NCI-H1048 (cell line): ENCODE measurements at regions not wholly inside any gene's neighbourhood (a gene's known extent, or its start where the extent isn't known, plus 50 kb on each side); places are given as distances from the start of the nearest gene placed in this dataset.

Source experiments
- DNase-seq: peaks from one replicate; lab custom pipeline; 2025; lab: John Stamatoyannopoulos, UW

- DNase-seq: no peak
These were observed 49.9 kb upstream of the ATP2B2 start for GRCh38 chr3:10555263-10555662.

DNA sequence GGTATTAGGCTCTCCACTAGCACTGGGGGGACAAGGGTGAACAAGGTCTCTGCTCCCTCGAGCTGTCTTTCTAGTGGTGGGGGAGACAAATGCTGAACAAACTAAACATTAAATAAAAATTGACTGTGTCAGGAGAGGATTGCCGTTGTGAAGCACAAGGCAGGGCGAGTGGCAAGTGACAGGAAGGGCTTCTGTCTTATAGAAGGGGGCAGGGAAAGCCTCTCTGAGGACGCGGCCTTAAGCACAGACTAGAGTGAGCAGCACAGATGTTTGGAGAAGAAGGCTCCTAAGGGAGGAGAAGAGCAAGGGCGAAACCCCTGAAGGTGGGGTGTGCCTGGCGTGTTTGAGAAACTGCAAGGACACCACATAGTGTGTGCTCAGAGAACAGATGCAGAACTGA, 50.9 kb upstream of the ATP2B2 start:
- no peak for DNase-seq

- no peak for DNase-seq
These were observed 51.9 kb upstream of the ATP2B2 start for GRCh38 chr3:10557250-10557649.

- DNase-seq: no peak
These were observed 52.5 kb upstream of the ATP2B2 start for GRCh38 chr3:10557781-10558373.

DNA sequence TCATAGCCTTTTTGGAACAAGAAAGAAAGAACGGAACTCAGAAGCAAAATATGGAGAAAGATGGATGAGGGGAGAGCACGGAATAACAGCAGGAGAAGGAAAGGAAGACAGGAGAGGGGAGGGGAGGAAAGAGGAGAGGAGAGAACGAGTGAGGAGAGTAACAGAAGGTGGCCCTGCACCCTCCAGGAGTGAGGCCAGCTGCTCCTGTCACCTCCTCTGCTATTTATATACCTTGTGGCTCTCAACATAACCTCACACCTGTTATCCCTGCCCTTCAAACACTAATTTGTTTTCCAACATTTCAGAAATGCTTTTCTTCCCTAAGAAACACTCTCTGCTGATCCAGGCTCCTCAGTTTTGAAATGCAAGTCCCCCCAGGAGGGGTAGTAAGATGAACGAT, 53.4 kb upstream of the ATP2B2 start:
- no peak for DNase-seq

GRCh38 chr3:10560060-10560861, 54.9 kb upstream of the ATP2B2 start:
- no peak for DNase-seq

DNA sequence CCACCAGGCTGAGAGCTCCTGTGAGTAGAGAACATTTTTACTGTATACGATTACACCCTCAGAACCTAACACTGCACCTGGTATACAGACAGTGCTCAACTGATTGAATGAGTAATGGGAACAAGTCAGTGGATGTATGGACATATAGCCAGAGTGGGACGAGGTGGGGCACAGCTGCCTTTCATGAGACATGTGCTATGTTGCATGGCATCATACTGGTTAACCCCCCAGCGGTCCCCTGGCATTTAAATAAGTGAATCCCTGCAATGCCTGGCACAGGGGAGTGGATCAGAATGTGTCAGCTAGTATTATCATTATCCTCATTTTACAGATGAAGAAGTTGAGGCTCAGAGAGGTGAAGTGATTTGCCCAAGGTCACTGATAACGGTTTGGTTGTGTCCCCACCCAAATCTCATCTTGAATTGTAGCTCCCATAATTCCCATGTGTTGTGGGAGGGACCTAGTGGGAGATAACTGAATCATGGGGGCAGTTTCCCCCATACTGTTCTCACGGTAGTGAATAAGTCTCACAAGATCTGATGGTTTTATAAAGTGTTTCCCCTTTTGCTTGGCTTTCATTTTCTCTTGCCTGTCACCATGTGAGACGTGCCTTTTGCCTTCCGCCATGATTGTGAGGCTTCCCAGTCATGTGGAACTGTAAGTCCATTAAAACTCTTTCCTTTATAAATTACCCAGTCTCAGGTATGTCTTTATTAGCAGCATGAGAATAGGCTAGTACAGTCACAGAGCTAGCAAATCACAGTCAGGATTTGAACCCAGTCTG, 56.0 kb upstream of the ATP2B2 start:
- no peak for DNase-seq

DNA sequence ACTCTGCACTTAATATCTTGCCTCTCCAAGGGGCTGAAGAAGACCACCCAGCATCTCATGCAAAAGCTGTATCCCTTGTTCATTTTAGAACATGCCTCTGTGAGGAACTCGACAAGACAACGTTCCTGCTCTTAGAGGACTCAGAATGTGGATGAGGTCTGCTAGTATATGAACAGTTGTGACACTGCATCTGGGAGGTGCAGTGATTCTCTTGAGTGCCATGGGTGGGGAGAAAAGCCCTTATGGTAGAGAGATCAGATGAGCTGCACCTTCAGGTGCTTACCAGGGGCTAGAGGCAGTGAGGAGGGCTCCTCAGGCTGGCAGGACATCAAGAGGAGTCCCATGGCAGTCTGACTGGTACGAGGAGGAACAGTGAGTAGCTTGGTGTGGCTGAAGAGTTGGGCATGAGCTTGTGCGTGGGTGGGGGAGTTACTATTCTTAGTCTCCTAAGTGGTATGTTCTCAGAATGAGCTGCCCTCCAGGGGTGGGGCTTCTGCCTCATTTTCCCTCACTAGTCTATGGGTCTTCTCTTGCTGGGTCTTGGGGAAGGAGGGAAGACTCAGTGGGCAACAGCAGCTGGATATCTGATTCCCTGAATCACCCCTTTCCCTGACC, 56.7 kb upstream of the ATP2B2 start:
- no peak for DNase-seq

DNA sequence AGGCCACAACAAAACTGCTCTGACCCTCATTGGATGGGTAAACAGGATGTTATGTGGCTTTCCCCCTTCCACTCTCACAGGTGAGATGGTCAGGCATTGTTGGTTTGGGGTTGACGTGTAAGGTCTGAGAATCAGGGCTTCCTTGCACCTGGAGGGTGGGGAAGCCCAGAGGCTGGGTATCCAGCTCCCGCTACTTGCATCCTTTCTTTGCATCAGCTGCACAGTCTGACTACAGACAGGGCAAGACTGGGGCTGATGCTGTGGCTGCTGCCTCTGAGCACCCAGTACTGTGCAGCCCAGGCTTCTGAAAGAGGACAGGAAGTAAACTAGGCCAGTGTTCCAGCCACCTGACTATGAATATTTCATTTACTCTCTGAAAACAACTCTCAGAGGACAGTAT, 58.0 kb upstream of the ATP2B2 start:
- DNase-seq: no peak

- no peak for DNase-seq
These were observed 60.4 kb upstream of the ATP2B2 start for GRCh38 chr3:10565814-10566213.

GRCh38 chr3:10566451-10566850, 61.1 kb upstream of the ATP2B2 start:
- no peak for DNase-seq

GRCh38 chr3:10568549-10568948, 63.2 kb upstream of the ATP2B2 start:
- DNase-seq: no peak

GRCh38 chr3:10570196-10570946, 65.0 kb upstream of the ATP2B2 start:
- no peak for DNase-seq

DNA sequence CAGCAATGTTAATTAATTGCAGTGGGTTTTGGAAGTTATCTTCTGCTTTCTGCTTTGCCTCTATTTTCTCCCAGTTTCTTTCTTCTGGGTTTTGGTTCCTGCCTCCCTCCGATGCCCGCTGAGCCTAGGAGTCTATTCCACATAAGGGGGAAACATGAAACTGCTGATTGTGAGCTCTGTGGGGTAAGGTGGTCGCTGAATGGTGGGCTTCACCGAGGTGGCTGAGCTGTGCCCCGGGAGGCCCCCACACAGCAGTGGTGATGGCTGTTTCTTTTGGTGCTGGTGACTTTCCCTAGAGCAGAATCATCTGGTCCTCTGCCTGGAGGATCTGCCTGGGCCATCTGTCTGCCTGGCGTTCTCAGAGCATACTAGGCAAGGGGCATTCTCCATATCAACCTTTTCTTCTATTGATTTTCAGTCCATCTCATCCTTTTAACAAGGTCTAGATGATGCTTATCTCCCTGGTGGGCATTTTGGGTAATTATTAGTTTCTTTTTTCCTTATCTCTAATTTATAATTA, 68.8 kb upstream of the ATP2B2 start:
- DNase-seq: no peak

DNA sequence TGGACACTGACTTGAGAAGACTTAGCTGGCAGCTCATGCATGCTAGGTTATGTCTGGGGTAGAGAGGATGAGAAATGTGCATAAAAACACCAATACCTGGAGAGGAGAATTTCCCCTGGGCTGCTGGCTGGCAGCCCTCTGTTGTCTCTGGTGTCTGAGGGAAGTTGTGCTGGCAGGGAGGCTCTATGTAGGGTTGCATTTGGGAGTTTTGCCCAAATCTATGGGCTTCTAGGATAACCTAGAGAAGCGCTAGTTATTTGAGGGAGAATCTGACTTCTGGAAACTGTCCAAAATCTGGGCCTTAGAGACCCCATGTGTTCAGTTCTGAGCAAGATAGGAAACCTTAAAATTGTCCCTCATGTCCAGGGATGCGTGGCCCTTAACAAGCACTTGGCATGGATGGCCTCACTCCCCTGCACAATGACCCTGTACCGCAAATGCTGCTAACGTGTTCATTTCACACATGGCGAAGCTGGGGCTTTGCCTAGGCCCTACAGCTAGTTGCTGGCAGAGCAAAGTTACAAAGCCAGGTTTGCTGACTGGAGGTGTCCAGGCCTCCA, 70.3 kb upstream of the ATP2B2 start:
- DNase-seq: no peak

GRCh38 chr3:10577486-10577885, 72.1 kb upstream of the ATP2B2 start:
- no peak for DNase-seq

- DNase-seq: no peak
These were observed 75.0 kb upstream of the ATP2B2 start for GRCh38 chr3:10580426-10580825.

DNA sequence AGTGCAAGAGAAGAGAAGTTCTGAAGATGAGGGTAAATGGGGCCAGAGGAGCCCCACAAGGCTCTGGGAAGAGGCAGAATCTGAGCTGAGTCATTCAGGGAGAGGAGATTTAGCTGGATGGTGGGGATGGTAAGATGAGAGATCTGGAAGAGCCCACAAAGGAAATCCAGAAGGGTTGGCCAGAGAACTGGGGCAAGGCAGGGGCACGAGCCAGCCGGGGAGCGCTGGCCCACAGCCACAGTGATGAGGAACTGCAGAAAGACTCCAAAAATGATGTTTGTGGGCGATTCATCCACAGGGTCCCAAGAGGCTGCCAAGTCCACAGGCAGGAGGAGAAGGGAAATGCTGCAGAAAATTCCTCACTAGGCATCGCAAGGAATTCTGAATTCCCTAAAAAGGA, 75.9 kb upstream of the ATP2B2 start:
- DNase-seq: no peak

DNA sequence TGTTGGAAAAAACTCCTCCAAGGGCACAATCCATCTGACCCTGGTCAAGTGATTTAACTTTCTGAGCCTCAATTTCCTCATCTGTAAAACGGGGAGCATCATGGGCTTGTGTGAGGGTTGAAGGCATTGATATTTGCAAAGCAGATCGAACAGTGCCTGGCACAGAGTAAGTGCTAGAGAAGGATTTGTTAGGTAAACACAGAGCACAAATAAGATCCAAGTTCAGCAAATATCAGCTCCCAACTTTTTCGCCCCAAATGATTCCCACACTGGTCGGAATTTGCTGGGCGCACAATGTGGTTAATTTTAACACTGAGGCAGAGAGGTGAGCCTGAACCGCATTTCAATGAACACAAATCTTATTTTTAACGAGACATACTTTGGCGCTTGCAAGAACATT, 76.3 kb upstream of the ATP2B2 start:
- DNase-seq: no peak

DNA sequence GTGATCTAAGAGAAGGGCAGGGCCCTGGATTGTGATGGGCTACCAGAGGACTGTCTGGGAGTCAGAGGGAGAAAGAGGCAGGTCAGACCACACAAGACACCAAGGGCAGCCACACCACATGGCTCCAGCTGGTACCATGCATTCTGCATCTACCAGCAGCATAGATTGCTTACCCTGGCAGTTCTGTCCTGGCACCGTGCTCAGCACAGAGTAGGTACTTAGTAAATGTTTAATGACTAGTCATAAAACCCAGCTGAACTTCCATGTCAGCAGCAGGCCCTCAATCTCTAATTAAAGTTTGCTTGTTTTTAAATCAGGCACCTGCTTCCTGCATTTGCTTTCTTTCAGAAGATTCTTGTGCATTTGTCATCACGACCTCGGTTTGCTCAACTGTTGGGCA, 77.3 kb upstream of the ATP2B2 start:
- DNase-seq: no peak
